Natural killer cell treated with Interleukin-12 subunit alpha and Interleukin-12 subunit beta and Interleukin-15 and Interleukin-18, amount 100 ng/mL, for 72 hours (primary cell): ENCODE measurements at regions not wholly inside any gene's neighbourhood (a gene's known extent, or its start where the extent isn't known, plus 50 kb on each side); places are given as distances from the start of the nearest gene placed in this dataset.

Experiments used
- ATAC-seq, 2 donors: fragments of 150-1000 bp; cut with Tn5 transposase in 1 of 2; sonication (Bioruptor Pico), chemical (Tn5 transposase) in 1 of 2; 2 replicates each; pipeline ENCODE4 v1.10.0; 2021
- DNase-seq: peaks from one replicate; pipeline ENCODE4 v3.0.0; 2022; ENCODE audit warnings: low spot score
- H3K27ac Mint-ChIP-seq, 2 donors: 1 replicate in 1 of 2; 2 replicates in 1 of 2; pipeline ENCODE4 v1.8.0; 2022; ENCODE audit warnings: mixed read lengths in 2 of 2, mild to moderate bottlenecking in 1 of 2, moderate library complexity in 1 of 2
- H3K27me3 Mint-ChIP-seq, 2 donors: 1 replicate in 1 of 2; 2 replicates in 1 of 2; pipeline ENCODE4 v1.8.0; 2022; ENCODE audit warnings: mixed read lengths in 2 of 2
- H3K36me3 Mint-ChIP-seq: one replicate; pipeline ENCODE4 v1.8.0; 2022; ENCODE audit warnings: mixed read lengths
- H3K4me1 Mint-ChIP-seq, 2 donors: 1 replicate in 1 of 2; 2 replicates in 1 of 2; pipeline ENCODE4 v1.8.0; 2022; ENCODE audit warnings: low read depth in 2 of 2, mixed read lengths in 2 of 2, mild to moderate bottlenecking in 1 of 2
- H3K4me3 Mint-ChIP-seq: one replicate; pipeline ENCODE4 v1.8.0; 2022; ENCODE audit warnings: mixed read lengths
- H3K9me3 Mint-ChIP-seq: 2 replicates; pipeline ENCODE4 v1.8.0; 2022; ENCODE audit warnings: mixed read lengths

GRCh38 chr10:128608791-128609190 is 482.6 kb upstream of the MKI67 start:
- Mint-ChIP-seq H3K27ac (no peak overlapping the region), H3K4me1 (no peaks in the 10 kb centered on the region), H3K9me3 (no peaks in the 10 kb centered on the region), H3K27me3 (peaks cover 0 to 11% of the 10 kb centered on the region in 2 donors), H3K36me3 (no peaks in the 10 kb centered on the region), H3K4me3 (no peak overlapping the region)
- DNase-seq: no peak
- ATAC-seq: no peak

- DNase-seq (no peak), ATAC-seq (peak in 1 of 2 donors; percentile 17)
- Mint-ChIP-seq H3K36me3 (no peaks in the 10 kb centered on the region), H3K9me3 (no peaks in the 10 kb centered on the region), H3K4me3 (no peak overlapping the region), H3K27me3 (peaks cover 0 to 10% of the 10 kb centered on the region in 2 donors), H3K4me1 (no peaks in the 10 kb centered on the region), H3K27ac (no peak overlapping the region)
Measured at GRCh38 chr10:128609460-128609859, 483.2 kb upstream of the MKI67 start.

- H3K9me3 Mint-ChIP-seq: no peaks in the 10 kb centered on the region
- ATAC-seq: peak in 1 of 2 donors; percentile 49
- no peak overlapping the region for H3K27ac Mint-ChIP-seq
- no peak overlapping the region for H3K4me3 Mint-ChIP-seq
- no peak for DNase-seq
- H3K4me1 Mint-ChIP-seq: no peaks in the 10 kb centered on the region
- peaks cover 0 to 10% of the 10 kb centered on the region in 2 donors for H3K27me3 Mint-ChIP-seq
- H3K36me3 Mint-ChIP-seq: no peaks in the 10 kb centered on the region
Measured at GRCh38 chr10:128610113-128610512, 483.9 kb upstream of the MKI67 start.

GRCh38 chr10:128612195-128612594 is 486.0 kb upstream of the MKI67 start:
- H3K27ac Mint-ChIP-seq: no peak overlapping the region
- no peak for ATAC-seq

GRCh38 chr10:128612631-128613030 is 486.4 kb upstream of the MKI67 start:
- H3K36me3 Mint-ChIP-seq: no peaks in the 10 kb centered on the region
- H3K27ac Mint-ChIP-seq: no peak overlapping the region
- peaks cover 0 to 11% of the 10 kb centered on the region in 2 donors for H3K27me3 Mint-ChIP-seq
- no peaks in the 10 kb centered on the region for H3K9me3 Mint-ChIP-seq
- DNase-seq (no peak), ATAC-seq (no peak)
- H3K4me1 Mint-ChIP-seq: no peaks in the 10 kb centered on the region
- no peak overlapping the region for H3K4me3 Mint-ChIP-seq

More at GRCh38 chr10:128612195-128612594, 486.0 kb upstream of the MKI67 start:
- no peaks in the 10 kb centered on the region for H3K9me3 Mint-ChIP-seq
- no peak for DNase-seq
- no peak overlapping the region for H3K4me3 Mint-ChIP-seq
- no peaks in the 10 kb centered on the region for H3K4me1 Mint-ChIP-seq
- peaks cover 0 to 13% of the 10 kb centered on the region in 2 donors for H3K27me3 Mint-ChIP-seq
- no peaks in the 10 kb centered on the region for H3K36me3 Mint-ChIP-seq

GRCh38 chr10:128614016-128614605 is 487.9 kb upstream of the MKI67 start:
- no peak for DNase-seq
- no peak for ATAC-seq
- no peaks in the 10 kb centered on the region for H3K36me3 Mint-ChIP-seq
- H3K4me1 Mint-ChIP-seq: no peaks in the 10 kb centered on the region
- H3K27ac Mint-ChIP-seq: no peak overlapping the region
- H3K27me3 Mint-ChIP-seq: peaks cover 11% of the 10 kb centered on the region in 2 donors
- H3K9me3 Mint-ChIP-seq: no peaks in the 10 kb centered on the region
- H3K4me3 Mint-ChIP-seq: no peak overlapping the region

GRCh38 chr10:128614802-128615553 is 488.8 kb upstream of the MKI67 start:
- no peak overlapping the region for H3K4me3 Mint-ChIP-seq
- no peaks in the 10 kb centered on the region for H3K36me3 Mint-ChIP-seq
- no peak overlapping the region for H3K27ac Mint-ChIP-seq
- peaks cover 11% of the 10 kb centered on the region in 2 donors for H3K27me3 Mint-ChIP-seq
- H3K9me3 Mint-ChIP-seq: no peaks in the 10 kb centered on the region
- no peak for ATAC-seq
- no peaks in the 10 kb centered on the region for H3K4me1 Mint-ChIP-seq
- no peak for DNase-seq

GRCh38 chr10:128617532-128617931 is 491.3 kb upstream of the MKI67 start:
- no peak overlapping the region for H3K4me3 Mint-ChIP-seq
- ATAC-seq: no peak
- no peak overlapping the region for H3K27ac Mint-ChIP-seq
- no peak for DNase-seq
- no peaks in the 10 kb centered on the region for H3K9me3 Mint-ChIP-seq
- H3K4me1 Mint-ChIP-seq: no peaks in the 10 kb centered on the region
- no peaks in the 10 kb centered on the region for H3K36me3 Mint-ChIP-seq
- peaks cover 11% of the 10 kb centered on the region in 2 donors for H3K27me3 Mint-ChIP-seq

GRCh38 chr10:128622706-128623105 is 496.5 kb upstream of the MKI67 start:
- H3K9me3 Mint-ChIP-seq: no peaks in the 10 kb centered on the region
- H3K27ac Mint-ChIP-seq: no peak overlapping the region
- H3K27me3 Mint-ChIP-seq: peaks cover 6 to 11% of the 10 kb centered on the region in 2 donors
- H3K4me1 Mint-ChIP-seq: no peaks in the 10 kb centered on the region
- H3K36me3 Mint-ChIP-seq: no peaks in the 10 kb centered on the region
- no peak for DNase-seq
- no peak overlapping the region for H3K4me3 Mint-ChIP-seq
- no peak for ATAC-seq

GRCh38 chr10:128623776-128624175 is 497.6 kb upstream of the MKI67 start:
- H3K4me1 Mint-ChIP-seq: no peaks in the 10 kb centered on the region
- no peaks in the 10 kb centered on the region for H3K9me3 Mint-ChIP-seq
- H3K4me3 Mint-ChIP-seq: no peak overlapping the region
- H3K36me3 Mint-ChIP-seq: no peaks in the 10 kb centered on the region
- no peak overlapping the region for H3K27ac Mint-ChIP-seq
- H3K27me3 Mint-ChIP-seq: peaks cover 1 to 2% of the 10 kb centered on the region in 2 donors
- DNase-seq (no peak), ATAC-seq (no peak)

- Mint-ChIP-seq H3K27ac (no peak overlapping the region), H3K4me1 (no peaks in the 10 kb centered on the region), H3K27me3 (peaks cover 5 to 6% of the 10 kb centered on the region in 2 donors), H3K36me3 (no peaks in the 10 kb centered on the region), H3K9me3 (no peaks in the 10 kb centered on the region), H3K4me3 (no peak overlapping the region)
- ATAC-seq (no peak), DNase-seq (no peak)
Measured at GRCh38 chr10:128624656-128625530, 498.7 kb upstream of the MKI67 start.

GRCh38 chr10:128625926-128626325 is 499.7 kb upstream of the MKI67 start:
- Mint-ChIP-seq H3K4me3 (no peak overlapping the region), H3K27ac (no peak overlapping the region), H3K9me3 (no peaks in the 10 kb centered on the region), H3K4me1 (no peaks in the 10 kb centered on the region), H3K27me3 (peaks cover 5 to 6% of the 10 kb centered on the region in 2 donors), H3K36me3 (no peaks in the 10 kb centered on the region)
- ATAC-seq: no peak
- no peak for DNase-seq

GRCh38 chr10:128626397-128627000 is 500.3 kb upstream of the MKI67 start:
- no peaks in the 10 kb centered on the region for H3K9me3 Mint-ChIP-seq
- no peaks in the 10 kb centered on the region for H3K4me1 Mint-ChIP-seq
- no peaks in the 10 kb centered on the region for H3K36me3 Mint-ChIP-seq
- no peak overlapping the region for H3K4me3 Mint-ChIP-seq
- ATAC-seq (no peak), DNase-seq (no peak)
- H3K27ac Mint-ChIP-seq: no peak overlapping the region
- peaks cover 5 to 6% of the 10 kb centered on the region in 2 donors for H3K27me3 Mint-ChIP-seq
